MM.1S (cell line): ENCODE measurements at regions not wholly inside any gene's neighbourhood (a gene's known extent, or its start where the extent isn't known, plus 50 kb on each side); places are given as distances from the start of the nearest gene placed in this dataset.

Experiments used
- EZH2 ChIP-seq: fragments of 300-600 bp; sonication (generic); optimal IDR thresholded peaks from 2 replicates; pipeline ENCODE3; 2017; ENCODE audit warnings: low read depth, mild to moderate bottlenecking, antibody characterized with exemption, low read length, mixed read lengths
- TF ChIP-seq, protein P1 (sequence below): fragments of 300-600 bp; sonication (generic); IDR thresholded peaks from 2 replicates; pipeline ENCODE4 v1.5.1; 2016; ENCODE audit warnings: antibody characterized with exemption, low read length, mixed read lengths

DNA sequence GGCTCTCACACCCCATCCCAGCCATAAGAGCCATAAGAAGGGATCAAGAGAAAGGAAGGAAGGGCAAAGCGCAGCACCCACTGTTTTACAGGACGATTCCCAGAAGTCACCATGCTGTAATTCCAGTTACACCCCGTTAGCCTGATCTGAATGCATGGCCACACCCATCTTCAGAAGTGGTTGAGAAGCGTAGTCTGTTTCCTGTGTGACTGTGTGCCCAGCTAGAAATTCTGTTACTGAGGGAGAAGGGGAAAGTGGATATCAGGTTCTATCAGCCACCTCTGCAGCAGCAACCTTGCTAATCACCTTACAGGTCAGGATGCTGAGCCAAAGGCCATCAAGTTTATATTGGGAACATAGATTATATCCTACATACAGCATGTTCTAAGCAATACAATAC, 260.0 kb downstream of the ABHD5 start:
- TF ChIP-seq, protein P1, sequence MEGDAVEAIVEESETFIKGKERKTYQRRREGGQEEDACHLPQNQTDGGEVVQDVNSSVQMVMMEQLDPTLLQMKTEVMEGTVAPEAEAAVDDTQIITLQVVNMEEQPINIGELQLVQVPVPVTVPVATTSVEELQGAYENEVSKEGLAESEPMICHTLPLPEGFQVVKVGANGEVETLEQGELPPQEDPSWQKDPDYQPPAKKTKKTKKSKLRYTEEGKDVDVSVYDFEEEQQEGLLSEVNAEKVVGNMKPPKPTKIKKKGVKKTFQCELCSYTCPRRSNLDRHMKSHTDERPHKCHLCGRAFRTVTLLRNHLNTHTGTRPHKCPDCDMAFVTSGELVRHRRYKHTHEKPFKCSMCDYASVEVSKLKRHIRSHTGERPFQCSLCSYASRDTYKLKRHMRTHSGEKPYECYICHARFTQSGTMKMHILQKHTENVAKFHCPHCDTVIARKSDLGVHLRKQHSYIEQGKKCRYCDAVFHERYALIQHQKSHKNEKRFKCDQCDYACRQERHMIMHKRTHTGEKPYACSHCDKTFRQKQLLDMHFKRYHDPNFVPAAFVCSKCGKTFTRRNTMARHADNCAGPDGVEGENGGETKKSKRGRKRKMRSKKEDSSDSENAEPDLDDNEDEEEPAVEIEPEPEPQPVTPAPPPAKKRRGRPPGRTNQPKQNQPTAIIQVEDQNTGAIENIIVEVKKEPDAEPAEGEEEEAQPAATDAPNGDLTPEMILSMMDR = no peak
- no peak for TF ChIP-seq EZH2
